SK-N-SH (cell line): ENCODE measurements at regions not wholly inside any gene's neighbourhood (a gene's known extent, or its start where the extent isn't known, plus 50 kb on each side); places are given as distances from the start of the nearest gene placed in this dataset.

Source experiments
- EZH2phosphoT487 ChIP-seq: fragments of 200-600 bp; sonication (generic); IDR thresholded peaks from 2 replicates; pipeline ENCODE4 v1.6.1; 2017; ENCODE audit warnings: low read depth, mixed run types, mild to moderate bottlenecking, antibody characterized with exemption, moderate library complexity, borderline replicate concordance
- FOXM1 ChIP-seq: IDR thresholded peaks from 2 replicates; pipeline ENCODE4 v1.4.0; 2012; ENCODE audit warnings: low read depth, mild to moderate bottlenecking
- JUND ChIP-seq: IDR thresholded peaks from 2 replicates; pipeline ENCODE4 v1.4.0; 2012
- MAX ChIP-seq: IDR thresholded peaks from 2 replicates; pipeline ENCODE4 v1.4.0; 2012; ENCODE audit warnings: low read depth
- MXI1 ChIP-seq: IDR thresholded peaks from 2 replicates; pipeline ENCODE4 v1.6.1; 2012; ENCODE audit warnings: mild to moderate bottlenecking, low read depth, low read length, improper control_type of control experiment
- NFIC ChIP-seq: IDR thresholded peaks from 2 replicates; pipeline ENCODE4 v1.4.0; 2012; ENCODE audit warnings: borderline replicate concordance
- RCOR1 ChIP-seq: fragments of 150-350 bp; IDR thresholded peaks from 2 replicates; pipeline ENCODE4 v1.6.1; 2017; ENCODE audit warnings: antibody characterized with exemption, low read length
- RFX5 ChIP-seq: IDR thresholded peaks from 2 replicates; pipeline ENCODE4 v1.6.1; 2012; ENCODE audit warnings: mild to moderate bottlenecking, improper control_type of control experiment, low read length
- TAF1 ChIP-seq: IDR thresholded peaks from 2 replicates; pipeline ENCODE4 v1.6.1; 2012; ENCODE audit warnings: low read depth, mild to moderate bottlenecking, low read length, moderate library complexity, borderline replicate concordance
- TF ChIP-seq, protein P1 (sequence below): fragments of 200-600 bp; sonication (generic); IDR thresholded peaks from 2 replicates; pipeline ENCODE4 v1.6.1; 2017; ENCODE audit warnings: antibody characterized with exemption, mild to moderate bottlenecking, moderate library complexity

GRCh38 chr5:133891390-133891789 lies 77.0 kb downstream of the C5orf15 start:
- TF ChIP-seq RFX5 (no peak), FOXM1 (no peak), RCOR1 (no peak), EZH2phosphoT487 (no peak), NFIC (no peak), MAX (no peak), TAF1 (no peak), JUND (no peak), MXI1 (no peak)
- TF ChIP-seq, protein P1, sequence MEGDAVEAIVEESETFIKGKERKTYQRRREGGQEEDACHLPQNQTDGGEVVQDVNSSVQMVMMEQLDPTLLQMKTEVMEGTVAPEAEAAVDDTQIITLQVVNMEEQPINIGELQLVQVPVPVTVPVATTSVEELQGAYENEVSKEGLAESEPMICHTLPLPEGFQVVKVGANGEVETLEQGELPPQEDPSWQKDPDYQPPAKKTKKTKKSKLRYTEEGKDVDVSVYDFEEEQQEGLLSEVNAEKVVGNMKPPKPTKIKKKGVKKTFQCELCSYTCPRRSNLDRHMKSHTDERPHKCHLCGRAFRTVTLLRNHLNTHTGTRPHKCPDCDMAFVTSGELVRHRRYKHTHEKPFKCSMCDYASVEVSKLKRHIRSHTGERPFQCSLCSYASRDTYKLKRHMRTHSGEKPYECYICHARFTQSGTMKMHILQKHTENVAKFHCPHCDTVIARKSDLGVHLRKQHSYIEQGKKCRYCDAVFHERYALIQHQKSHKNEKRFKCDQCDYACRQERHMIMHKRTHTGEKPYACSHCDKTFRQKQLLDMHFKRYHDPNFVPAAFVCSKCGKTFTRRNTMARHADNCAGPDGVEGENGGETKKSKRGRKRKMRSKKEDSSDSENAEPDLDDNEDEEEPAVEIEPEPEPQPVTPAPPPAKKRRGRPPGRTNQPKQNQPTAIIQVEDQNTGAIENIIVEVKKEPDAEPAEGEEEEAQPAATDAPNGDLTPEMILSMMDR = no peak
